ENCODE measurements at regions not wholly inside any gene's neighbourhood (a gene's known extent, or its start where the extent isn't known, plus 50 kb on each side); places are given as distances from the start of the nearest gene placed in this dataset.
"Not testable (repeated sequence)": the region's sequence is repeated elsewhere in the genome, so short reads cannot be mapped to it uniquely, and the experiment has no call there.

DNA sequence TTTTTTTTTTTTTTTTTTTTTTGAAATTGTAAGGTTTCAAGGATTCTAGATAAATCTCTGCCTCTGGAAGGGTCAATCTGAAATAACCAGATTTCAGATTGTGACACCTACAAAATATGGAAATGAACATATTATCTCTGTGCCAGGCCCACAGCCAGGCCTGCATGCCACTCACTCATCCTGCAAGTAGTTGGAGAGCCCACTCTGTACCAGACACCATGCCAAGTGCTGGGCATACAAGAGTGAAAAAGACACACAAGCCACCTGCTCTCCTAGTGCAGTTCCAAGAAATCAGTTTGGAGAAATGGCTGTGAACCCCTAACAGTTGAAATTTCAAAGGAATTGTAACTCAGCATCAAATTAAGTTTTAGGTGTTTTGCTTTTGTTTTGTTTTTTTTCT is 145.9 kb upstream of the NOCT start:
- H3K4me3 ChIP-seq, result no peak overlapping the region
- H3K36me3 ChIP-seq (replicated peaks), result no peaks in the 10 kb centered on the region
- no peak for DNase-seq (ENCODE audit: low spot score in 2 of 2)
- H3K27me3 ChIP-seq (ENCODE audit: low read depth), result no peaks in the 10 kb centered on the region
- H3K9me3 ChIP-seq, result no peaks in the 10 kb centered on the region
- H3K4me1 ChIP-seq, result no peaks in the 10 kb centered on the region; the same call in 1 of the 2 replicates
- in situ Hi-C loops (cut with MboI; ENCODE audit: low sequenced_read_pairs), result loop anchor here (25.0 kb wide), 2 partner anchors 282 to 832 kb away; no protein-coding TSS in a partner anchor

DNA sequence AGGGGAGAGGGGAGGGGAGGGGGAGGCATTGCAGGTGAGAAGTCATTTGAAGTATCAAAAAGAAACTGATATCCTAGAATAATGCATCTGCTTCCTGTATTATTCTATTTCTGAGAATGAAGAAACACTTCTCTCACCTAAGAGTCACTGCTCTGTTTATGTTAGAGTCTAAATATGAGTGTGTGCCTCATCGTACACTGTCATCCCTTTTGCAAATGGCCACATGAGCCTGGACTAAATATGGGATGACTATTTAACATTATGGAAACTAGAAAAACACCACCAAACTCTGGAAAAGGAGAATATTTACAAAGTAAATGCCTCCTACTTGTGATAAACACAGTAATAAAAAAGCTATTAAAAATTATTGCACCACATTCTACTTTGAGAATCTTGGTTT is 146.4 kb upstream of the NOCT start:
- H3K27me3 ChIP-seq (ENCODE audit: low read depth), result no peaks in the 10 kb centered on the region
- H3K9me3 ChIP-seq, result no peaks in the 10 kb centered on the region
- H3K36me3 ChIP-seq (replicated peaks), result no peaks in the 10 kb centered on the region
- DNase-seq (ENCODE audit: low spot score in 2 of 2), result no peak
- no peaks in the 10 kb centered on the region; the same call in 1 of the 2 replicates for H3K4me1 ChIP-seq
- no peak overlapping the region for H3K4me3 ChIP-seq
- in situ Hi-C loops (cut with MboI; ENCODE audit: low sequenced_read_pairs), result loop anchor here (25.0 kb wide), 2 partner anchors 282 to 832 kb away; no protein-coding TSS in a partner anchor

DNA sequence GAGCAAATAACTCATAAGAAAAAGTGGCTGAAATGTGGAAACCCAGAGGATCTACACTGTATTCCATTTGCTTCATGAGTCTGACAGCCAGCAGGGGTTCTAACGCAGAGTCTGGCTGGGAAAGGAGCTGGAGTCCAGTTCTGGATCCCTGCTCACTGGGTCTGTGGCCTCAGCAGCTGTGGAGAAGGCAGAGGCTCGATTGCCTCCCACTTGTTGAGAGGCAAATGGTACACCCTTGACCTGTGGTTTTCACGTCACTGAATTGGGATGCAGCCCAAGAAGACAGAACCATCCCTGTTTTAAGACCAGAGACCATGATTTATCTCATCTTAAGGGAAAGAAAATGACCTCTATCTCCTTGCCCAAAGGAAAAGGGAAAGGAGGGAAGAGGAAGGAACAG is 147.0 kb upstream of the NOCT start:
- in situ Hi-C loops (cut with MboI; ENCODE audit: low sequenced_read_pairs), result loop anchor here (25.0 kb wide), 2 partner anchors 281 to 831 kb away; no protein-coding TSS in a partner anchor
- no peaks in the 10 kb centered on the region for H3K36me3 ChIP-seq (replicated peaks)

DNA sequence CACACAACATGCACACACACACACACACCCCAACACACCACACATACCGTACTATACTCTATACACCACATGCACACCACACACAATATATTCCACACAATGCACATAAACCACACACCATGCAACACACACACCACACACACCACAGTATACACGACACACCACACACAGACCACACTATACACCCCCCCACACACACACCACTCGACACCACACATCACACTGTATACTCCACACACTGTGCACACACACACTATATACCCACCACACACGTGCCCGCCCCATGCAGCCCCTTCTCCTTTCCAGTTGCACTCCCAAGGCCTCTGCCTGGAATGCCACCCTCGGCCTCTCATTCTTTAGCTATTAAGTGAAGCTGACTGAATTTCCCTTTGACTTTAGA is 148.2 kb upstream of the NOCT start:
- in situ Hi-C loops (cut with MboI; ENCODE audit: low sequenced_read_pairs), result loop anchor here (25.0 kb wide), 2 partner anchors 280 to 830 kb away; no protein-coding TSS in a partner anchor
- Histone ChIP-seq H3K36me3 (replicated peaks) (no peaks in the 10 kb centered on the region), H3K4me1 (no peaks in the 10 kb centered on the region; the same call in 1 of the 2 replicates), H3K9me3 (no peaks in the 10 kb centered on the region), H3K4me3 (no peak overlapping the region), H3K27me3 (ENCODE audit: low read depth) (no peaks in the 10 kb centered on the region)
- no peak for DNase-seq (ENCODE audit: low spot score in 2 of 2)

More for the DNA sequence above, 147.0 kb upstream of the NOCT start:
- DNase-seq (ENCODE audit: low spot score in 2 of 2), result no peak
- H3K4me3 ChIP-seq, result no peak overlapping the region
- no peaks in the 10 kb centered on the region for H3K9me3 ChIP-seq
- no peaks in the 10 kb centered on the region; the same call in 1 of the 2 replicates for H3K4me1 ChIP-seq
- H3K27me3 ChIP-seq (ENCODE audit: low read depth), result no peaks in the 10 kb centered on the region

DNA sequence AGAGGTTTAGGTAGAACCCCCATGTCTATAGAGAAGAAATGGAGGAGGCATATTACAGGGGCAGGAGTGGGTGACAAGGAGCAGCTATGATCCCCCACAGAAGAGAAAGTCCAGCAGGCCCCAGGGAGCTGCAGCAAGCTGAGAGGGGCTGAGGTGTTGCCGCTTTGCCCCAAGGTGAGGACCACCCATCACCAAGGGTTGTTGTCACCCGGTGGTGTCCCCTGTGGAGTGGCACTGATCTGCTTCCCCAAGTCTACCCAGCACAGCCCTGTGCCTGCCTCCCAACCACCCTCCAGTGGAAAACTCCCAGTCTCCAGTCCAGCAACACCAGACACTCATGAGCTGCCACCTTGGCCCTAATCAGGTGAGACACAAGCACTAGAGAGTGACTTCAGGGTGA is 149.3 kb upstream of the NOCT start:
- Histone ChIP-seq H3K27me3 (ENCODE audit: low read depth) (no peaks in the 10 kb centered on the region), H3K4me1 (no peaks in the 10 kb centered on the region; the same call in 1 of the 2 replicates), H3K4me3 (no peak overlapping the region), H3K36me3 (replicated peaks) (no peaks in the 10 kb centered on the region), H3K9me3 (no peaks in the 10 kb centered on the region)
- in situ Hi-C loops (cut with MboI; ENCODE audit: low sequenced_read_pairs), result loop anchor here (25.0 kb wide), 2 partner anchors 279 to 829 kb away; no protein-coding TSS in a partner anchor
- no peak for DNase-seq (ENCODE audit: low spot score in 2 of 2)

DNA sequence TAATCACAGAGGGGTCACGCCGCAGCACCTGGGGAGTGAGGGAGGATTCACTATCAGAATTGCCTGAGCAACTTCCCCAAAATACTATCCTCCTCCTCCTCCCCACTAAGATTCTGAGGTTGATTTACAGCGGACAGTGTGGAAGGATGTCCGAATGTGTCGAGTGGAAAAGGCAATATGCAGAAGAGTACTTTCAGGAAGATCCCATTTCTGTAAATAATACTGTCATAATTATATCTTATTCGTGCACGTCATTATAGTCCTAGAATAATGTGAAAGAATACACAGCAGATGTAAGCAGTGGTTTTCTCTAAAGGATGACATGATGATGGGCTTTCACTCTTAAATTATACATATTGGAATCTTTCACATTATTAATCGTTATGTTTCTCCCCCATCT is 149.8 kb upstream of the NOCT start:
- DNase-seq (ENCODE audit: low spot score in 2 of 2), result no peak
- no peaks in the 10 kb centered on the region for H3K9me3 ChIP-seq
- no peaks in the 10 kb centered on the region; the same call in 1 of the 2 replicates for H3K4me1 ChIP-seq
- H3K27me3 ChIP-seq (ENCODE audit: low read depth), result no peaks in the 10 kb centered on the region
- in situ Hi-C loops (cut with MboI; ENCODE audit: low sequenced_read_pairs), result loop anchor here (25.0 kb wide), 2 partner anchors 278 to 828 kb away; no protein-coding TSS in a partner anchor
- H3K4me3 ChIP-seq, result no peak overlapping the region
- no peaks in the 10 kb centered on the region for H3K36me3 ChIP-seq (replicated peaks)

DNA sequence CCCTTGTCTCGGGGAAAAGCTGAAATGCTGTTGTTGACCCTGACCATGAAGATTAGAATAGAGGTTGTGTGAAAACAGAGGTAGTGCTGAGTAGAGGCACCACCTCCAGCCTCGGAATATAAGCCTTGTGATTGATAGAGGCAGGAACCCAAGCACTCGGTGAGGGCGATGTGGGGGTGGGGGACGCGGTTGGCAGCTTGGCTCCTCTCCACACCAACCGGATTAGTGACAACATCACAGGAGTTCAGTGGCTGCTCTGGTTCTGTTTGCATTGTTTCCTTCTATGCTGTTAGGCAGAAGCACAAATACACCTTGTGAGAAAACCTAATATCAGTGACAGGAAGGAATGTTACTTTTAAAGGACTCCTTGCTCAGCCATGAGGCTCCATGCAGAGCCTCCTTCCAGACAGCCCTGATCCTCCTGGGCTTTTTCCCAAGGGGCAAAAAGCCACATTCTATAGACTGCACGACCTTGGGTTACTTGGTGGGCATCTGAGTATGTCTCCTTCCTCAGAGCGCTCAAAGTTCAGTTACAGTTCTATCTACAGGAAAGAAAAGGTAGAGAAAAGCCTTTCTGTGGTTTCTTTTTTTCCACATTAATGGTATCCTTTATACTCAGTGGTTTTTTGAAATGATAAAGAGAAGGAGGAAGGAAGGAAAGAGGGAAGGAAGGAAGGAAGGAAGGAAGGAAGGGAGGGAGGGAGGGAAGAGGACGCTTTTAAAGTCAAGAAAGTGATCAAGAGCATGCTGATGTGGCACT is 150.4 kb upstream of the NOCT start:
- Histone ChIP-seq H3K4me3 (no peak overlapping the region), H3K9me3 (no peaks in the 10 kb centered on the region), H3K27me3 (ENCODE audit: low read depth) (no peaks in the 10 kb centered on the region), H3K36me3 (replicated peaks) (no peaks in the 10 kb centered on the region), H3K4me1 (no peaks in the 10 kb centered on the region)
- no peak for DNase-seq (ENCODE audit: low spot score in 2 of 2)
- in situ Hi-C loops (cut with MboI; ENCODE audit: low sequenced_read_pairs), result loop anchor here (25.0 kb wide), 2 partner anchors 278 to 828 kb away; no protein-coding TSS in a partner anchor

DNA sequence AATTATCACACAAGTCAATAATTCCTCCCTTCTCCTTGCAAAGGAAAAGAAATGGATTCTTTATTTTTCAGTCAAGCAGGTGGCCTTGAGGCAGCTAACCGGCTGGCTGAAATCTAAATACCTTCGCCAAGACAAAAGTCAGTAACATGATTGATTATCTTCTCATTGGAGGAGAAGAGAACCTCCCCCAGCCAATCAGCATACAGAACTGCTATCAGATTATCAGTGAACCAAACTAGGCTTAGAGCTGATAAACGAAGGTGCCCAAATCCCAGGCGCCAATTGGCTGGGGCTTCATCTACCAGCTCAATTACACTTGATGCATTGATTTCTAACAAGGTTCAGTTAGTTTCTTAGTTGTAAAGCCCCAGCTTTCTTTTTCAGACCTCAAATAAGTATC is 152.4 kb upstream of the NOCT start:
- no peak for DNase-seq (ENCODE audit: low spot score in 2 of 2)
- in situ Hi-C loops (cut with MboI; ENCODE audit: low sequenced_read_pairs), result loop anchor here (25.0 kb wide), 2 partner anchors 276 to 826 kb away; no protein-coding TSS in a partner anchor
- H3K36me3 ChIP-seq (replicated peaks), result no peaks in the 10 kb centered on the region
- H3K4me3 ChIP-seq, result no peak overlapping the region
- no peaks in the 10 kb centered on the region for H3K9me3 ChIP-seq
- H3K27me3 ChIP-seq (ENCODE audit: low read depth), result no peaks in the 10 kb centered on the region
- H3K4me1 ChIP-seq, result no peaks in the 10 kb centered on the region

DNA sequence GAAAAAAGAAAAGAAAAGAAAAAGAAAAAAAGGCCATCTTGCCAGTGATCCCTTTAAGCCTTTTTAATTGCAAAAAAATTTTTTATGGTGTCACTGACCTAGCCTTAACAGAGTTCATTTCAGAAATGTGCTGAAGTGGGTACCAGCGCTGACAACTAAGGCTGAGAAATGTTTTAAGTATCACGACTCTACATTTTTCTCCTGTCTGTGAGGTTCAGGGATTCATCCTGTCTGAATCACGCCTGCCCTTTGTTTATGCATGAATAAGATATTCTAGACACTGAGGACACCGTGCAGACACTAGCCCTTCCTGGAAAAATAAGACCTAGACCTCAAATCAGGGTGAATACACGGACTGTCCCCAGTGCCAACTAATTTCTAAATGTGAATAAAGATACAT is 154.4 kb upstream of the NOCT start:
- Histone ChIP-seq H3K27me3 (ENCODE audit: low read depth) (no peaks in the 10 kb centered on the region), H3K36me3 (replicated peaks) (no peaks in the 10 kb centered on the region), H3K4me3 (no peak overlapping the region), H3K4me1 (no peaks in the 10 kb centered on the region), H3K9me3 (no peaks in the 10 kb centered on the region)
- in situ Hi-C loops (cut with MboI; ENCODE audit: low sequenced_read_pairs), result loop anchor here (25.0 kb wide), 2 partner anchors 274 to 824 kb away; no protein-coding TSS in a partner anchor
- DNase-seq (ENCODE audit: low spot score in 2 of 2), result no peak

DNA sequence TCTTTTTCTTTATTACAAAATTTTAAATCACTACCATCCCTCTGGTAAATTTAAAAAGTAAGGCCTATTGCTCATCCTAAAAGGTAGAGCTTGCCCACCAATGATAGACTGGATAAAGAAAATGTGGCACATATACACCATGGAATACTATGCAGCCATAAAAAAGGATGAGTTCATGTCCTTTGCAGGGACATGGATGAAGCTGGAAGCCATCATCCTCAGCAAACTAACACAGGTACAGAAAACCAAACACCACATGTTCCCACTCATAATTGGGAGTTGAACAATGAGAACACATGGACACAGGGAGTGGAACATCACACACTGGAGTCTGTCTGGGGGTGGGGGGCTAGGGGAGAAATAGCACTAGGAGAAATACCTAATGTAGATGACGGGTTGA is 155.2 kb upstream of the NOCT start:
- H3K27me3 ChIP-seq (ENCODE audit: low read depth); H3K36me3 ChIP-seq (replicated peaks); H3K9me3 ChIP-seq; H3K4me3 ChIP-seq; DNase-seq (ENCODE audit: low spot score in 2 of 2); H3K4me1 ChIP-seq: not testable (repeated sequence)
- in situ Hi-C loops (cut with MboI; ENCODE audit: low sequenced_read_pairs), result loop anchor here (25.0 kb wide), 2 partner anchors 273 to 823 kb away; no protein-coding TSS in a partner anchor

DNA sequence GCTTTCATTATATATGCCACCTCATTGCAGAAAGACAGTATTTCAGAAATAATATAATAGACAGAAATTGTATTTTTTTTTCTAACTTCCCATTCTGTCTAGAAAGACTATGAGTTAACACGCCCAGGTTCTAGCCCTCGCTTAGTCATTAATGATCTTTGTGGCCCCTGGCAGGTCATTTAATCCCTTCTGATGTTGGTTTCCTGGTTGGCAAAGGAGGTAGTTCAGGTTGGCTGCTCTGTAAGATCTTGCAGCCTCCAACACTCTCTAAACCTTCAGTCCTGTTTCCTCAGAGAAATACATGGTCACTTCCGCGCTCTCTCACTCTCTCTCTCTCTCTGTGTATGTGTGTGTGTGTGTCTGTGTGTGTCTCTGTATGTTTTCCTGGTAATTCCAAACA is 156.3 kb upstream of the NOCT start:
- DNase-seq (ENCODE audit: low spot score in 2 of 2), result no peak
- Histone ChIP-seq H3K4me1 (no peaks in the 10 kb centered on the region), H3K9me3 (no peaks in the 10 kb centered on the region), H3K27me3 (ENCODE audit: low read depth) (no peaks in the 10 kb centered on the region), H3K36me3 (replicated peaks) (no peaks in the 10 kb centered on the region), H3K4me3 (no peak overlapping the region)
- in situ Hi-C loops (cut with MboI; ENCODE audit: low sequenced_read_pairs), result loop anchor here (25.0 kb wide), 2 partner anchors 272 to 822 kb away; no protein-coding TSS in a partner anchor

DNA sequence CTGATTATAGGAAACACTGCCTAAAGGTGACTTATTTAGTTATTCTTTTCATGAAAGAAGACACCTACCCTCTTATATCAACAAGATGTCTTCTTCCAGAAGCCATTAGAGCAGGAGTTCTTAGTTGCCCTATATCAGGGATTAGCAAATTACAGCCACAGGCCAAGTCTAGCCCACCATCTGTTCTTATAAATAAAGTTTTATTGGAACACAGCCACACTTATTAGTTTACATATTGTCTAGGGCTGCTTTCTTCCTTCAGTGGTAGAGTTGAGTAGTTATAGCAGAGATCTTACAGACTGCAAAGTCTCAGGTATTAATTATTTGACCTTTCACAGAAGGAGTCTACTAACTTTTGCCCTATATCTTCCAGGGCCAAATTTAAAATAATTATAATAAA is 157.2 kb upstream of the NOCT start:
- H3K36me3 ChIP-seq (replicated peaks), result no peaks in the 10 kb centered on the region
- no peak overlapping the region for H3K4me3 ChIP-seq
- no peak for DNase-seq (ENCODE audit: low spot score in 2 of 2)
- H3K9me3 ChIP-seq, result no peaks in the 10 kb centered on the region
- H3K4me1 ChIP-seq, result no peaks in the 10 kb centered on the region
- in situ Hi-C loops (cut with MboI; ENCODE audit: low sequenced_read_pairs), result loop anchor here (25.0 kb wide), 2 partner anchors 271 to 821 kb away; no protein-coding TSS in a partner anchor
- H3K27me3 ChIP-seq (ENCODE audit: low read depth), result no peaks in the 10 kb centered on the region

DNA sequence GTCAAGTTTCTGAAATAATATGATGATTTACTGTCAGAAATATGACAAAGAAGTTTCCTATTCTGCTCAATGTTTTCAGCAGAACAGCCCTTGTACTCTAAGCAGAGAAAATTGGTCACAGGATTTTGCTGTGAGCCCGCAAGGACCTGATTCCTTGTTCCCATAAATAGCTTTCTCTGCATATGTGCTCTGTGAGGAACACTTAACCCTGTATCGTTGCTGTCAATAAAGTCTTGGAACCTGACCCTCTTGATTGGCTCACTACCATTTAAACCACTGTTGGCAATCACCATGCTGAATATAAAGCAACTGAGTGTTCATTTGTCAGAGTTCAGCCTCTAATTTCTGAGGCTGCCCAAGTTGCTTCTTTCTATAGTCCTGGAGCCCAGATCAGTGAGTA is 158.2 kb upstream of the NOCT start:
- in situ Hi-C loops (cut with MboI; ENCODE audit: low sequenced_read_pairs), result loop anchor here (25.0 kb wide), 2 partner anchors 270 to 820 kb away; no protein-coding TSS in a partner anchor
- no peaks in the 10 kb centered on the region for H3K9me3 ChIP-seq
- H3K36me3 ChIP-seq (replicated peaks), result no peaks in the 10 kb centered on the region
- DNase-seq (ENCODE audit: low spot score in 2 of 2), result no peak
- H3K27me3 ChIP-seq (ENCODE audit: low read depth), result 0 out of 2 replicates have a peak, but pooled peaks cover 3% of the 10 kb centered on the region
- no peaks in the 10 kb centered on the region for H3K4me1 ChIP-seq
- H3K4me3 ChIP-seq, result no peak overlapping the region

DNA sequence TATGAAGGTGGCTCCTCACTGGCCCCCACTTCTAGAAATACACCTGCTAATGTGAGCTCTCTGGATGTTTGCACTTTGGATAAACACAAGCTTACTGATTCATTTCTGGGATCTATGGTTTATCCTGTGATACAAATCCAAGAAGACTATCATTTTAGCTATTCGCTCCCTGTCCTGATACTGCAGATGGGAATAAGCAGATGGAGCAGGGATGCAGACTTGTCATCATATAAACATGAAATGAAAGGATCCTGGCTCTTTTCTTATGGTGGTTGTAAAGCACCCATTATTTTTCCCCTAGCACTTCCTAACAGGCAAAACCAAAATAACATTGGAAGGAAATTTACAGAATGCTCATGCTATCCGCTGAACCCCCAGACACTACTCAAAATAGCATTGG is 162.9 kb upstream of the NOCT start:
- H3K4me3 ChIP-seq, result no peak overlapping the region
- in situ Hi-C loops (cut with MboI; ENCODE audit: low sequenced_read_pairs), result loop anchor here (25.0 kb wide), 2 partner anchors 265 to 815 kb away; no protein-coding TSS in a partner anchor
- H3K27me3 ChIP-seq (ENCODE audit: low read depth), result 0 out of 2 replicates have a peak, but pooled peaks cover 3% of the 10 kb centered on the region
- no peaks in the 10 kb centered on the region for H3K4me1 ChIP-seq
- H3K36me3 ChIP-seq (replicated peaks), result no peaks in the 10 kb centered on the region
- no peaks in the 10 kb centered on the region for H3K9me3 ChIP-seq
- DNase-seq (ENCODE audit: low spot score in 2 of 2), result no peak
